C4-2B (cell line): ENCODE measurements at regions not wholly inside any gene's neighbourhood (a gene's known extent, or its start where the extent isn't known, plus 50 kb on each side); places are given as distances from the start of the nearest gene placed in this dataset.

Experiments
- CTCF ChIP-seq: fragments of 450-650 bp; conservative IDR thresholded peaks from 2 replicates; pipeline ENCODE4 v1.5.1; 2017; ENCODE audit warnings: mild to moderate bottlenecking
- ZFX ChIP-seq: fragments of 450-650 bp; IDR thresholded peaks from 2 replicates; pipeline ENCODE4 v1.6.1; 2017

- TF ChIP-seq ZFX (no peak), CTCF (no peak)
These were observed 70.4 kb upstream of the GPBP1 start for GRCh38 chr5:57103317-57103907.
